Ascending aorta (tissue), 2 donors: ENCODE measurements at regions not wholly inside any gene's neighbourhood (a gene's known extent, or its start where the extent isn't known, plus 50 kb on each side); places are given as distances from the start of the nearest gene placed in this dataset.

Experiments used
- DNase-seq, 2 donors: peaks; one replicate each; pipeline ENCODE4 v3.0.0-alpha.2; 2019; ENCODE audit warnings: low spot score in 2 of 2
- H3K27ac ChIP-seq, 2 donors: fragments of 200-600 bp; sonication (generic); one replicate each; pipeline ENCODE4 v1.5.1; 2016 to 2017; ENCODE audit warnings: mild to moderate bottlenecking in 1 of 2
- H3K27me3 ChIP-seq: fragments of 200-600 bp; sonication (generic); one replicate; pipeline ENCODE4 v1.5.1; 2017
- H3K36me3 ChIP-seq, 2 donors: fragments of 200-600 bp; sonication (generic); one replicate each; pipeline ENCODE4 v1.5.1; 2016
- H3K4me1 ChIP-seq, 2 donors: fragments of 200-600 bp; sonication (generic); one replicate each; pipeline ENCODE4 v1.5.1; 2016 to 2017; ENCODE audit warnings: mild to moderate bottlenecking in 1 of 2
- H3K4me3 ChIP-seq, 2 donors: fragments of 200-600 bp; sonication (generic); one replicate each; pipeline ENCODE4 v1.5.1; 2016 to 2017; ENCODE audit warnings: mild to moderate bottlenecking in 1 of 2
- H3K9me3 ChIP-seq, 2 donors: fragments of 200-600 bp; sonication (generic); one replicate each; pipeline ENCODE4 v1.5.1; 2016
- CTCF ChIP-seq, 3 experiments: fragments of 200-600 bp in 2 of 3; fragments of 450-650 bp in 1 of 3; sonication (generic) in 2 of 3; IDR thresholded peaks; one replicate each; pipeline ENCODE4 v1.5.1; 2016 to 2019; ENCODE audit warnings: antibody characterized with exemption in 3 of 3, mild to moderate bottlenecking in 1 of 3, moderate library complexity in 1 of 3
- intact Hi-C: fragments of 100-400 bp; cut with DNase I; formaldehyde crosslinking; loops from one replicate; pipeline ENCODE4 v1.15.1; 2023

GRCh38 chr6:163782436-163783003 is 368.0 kb downstream of the QKI start:
- H3K9me3 ChIP-seq = no peaks in the 10 kb centered on the region
- H3K4me3 ChIP-seq = no peak overlapping the region
- no peak overlapping the region for H3K27ac ChIP-seq
- H3K36me3 ChIP-seq = no peaks in the 10 kb centered on the region
- no peaks in the 10 kb centered on the region for H3K27me3 ChIP-seq
- intact Hi-C loops = no loop called here
- no peak for DNase-seq
- TF ChIP-seq CTCF (IDR thresholded peaks at IDR 0.05) = no peak
- H3K4me1 ChIP-seq = no peaks in the 10 kb centered on the region

- intact Hi-C loops = no loop called here
- DNase-seq = no peak
- Histone ChIP-seq H3K27me3 (no peaks in the 10 kb centered on the region), H3K9me3 (no peaks in the 10 kb centered on the region), H3K27ac (no peak overlapping the region), H3K36me3 (no peaks in the 10 kb centered on the region), H3K4me1 (no peaks in the 10 kb centered on the region), H3K4me3 (no peak overlapping the region)
- TF ChIP-seq CTCF (IDR thresholded peaks at IDR 0.05) = no peak
Measured at GRCh38 chr6:163780994-163781393, 366.5 kb downstream of the QKI start.

GRCh38 chr6:163779727-163780284 is 365.3 kb downstream of the QKI start:
- Histone ChIP-seq H3K27me3 (no peaks in the 10 kb centered on the region), H3K4me3 (no peak overlapping the region), H3K4me1 (no peaks in the 10 kb centered on the region), H3K36me3 (no peaks in the 10 kb centered on the region), H3K9me3 (no peaks in the 10 kb centered on the region), H3K27ac (no peak overlapping the region)
- intact Hi-C loops = no loop called here
- no peak for TF ChIP-seq CTCF (IDR thresholded peaks at IDR 0.05)
- no peak for DNase-seq

- Histone ChIP-seq H3K27me3 (no peaks in the 10 kb centered on the region), H3K36me3 (no peaks in the 10 kb centered on the region), H3K27ac (no peak overlapping the region), H3K4me1 (no peaks in the 10 kb centered on the region), H3K9me3 (no peaks in the 10 kb centered on the region), H3K4me3 (no peak overlapping the region)
- intact Hi-C loops = no loop called here
- DNase-seq = no peak
- TF ChIP-seq CTCF (IDR thresholded peaks at IDR 0.05) = no peak
Measured at GRCh38 chr6:163777716-163778115, 363.2 kb downstream of the QKI start.

- H3K27me3 ChIP-seq = no peaks in the 10 kb centered on the region
Measured at GRCh38 chr6:163776906-163777686, 362.6 kb downstream of the QKI start.

More at GRCh38 chr6:163776906-163777686, 362.6 kb downstream of the QKI start:
- no peak for DNase-seq
- H3K4me1 ChIP-seq = no peaks in the 10 kb centered on the region
- H3K36me3 ChIP-seq = no peaks in the 10 kb centered on the region
- H3K4me3 ChIP-seq = no peak overlapping the region
- H3K27ac ChIP-seq = no peak overlapping the region
- intact Hi-C loops = no loop called here
- H3K9me3 ChIP-seq = no peaks in the 10 kb centered on the region
- TF ChIP-seq CTCF (IDR thresholded peaks at IDR 0.05) = no peak
